HG03280 (cell line): ENCODE measurements at regions not wholly inside any gene's neighbourhood (a gene's known extent, or its start where the extent isn't known, plus 50 kb on each side); places are given as distances from the start of the nearest gene placed in this dataset.

Source experiments
- ATAC-seq: cut with Tn5 transposase; IDR thresholded peaks from one replicate; pipeline ENCODE4 v1.9.1; 2021; ENCODE audit warnings: mild to moderate bottlenecking, moderate library complexity; ENCODE audit not compliant: unreplicated experiment

GRCh38 chr3:67733269-67733950 lies 79.0 kb upstream of the SUCLG2 start:
- ATAC-seq, result no peak

DNA sequence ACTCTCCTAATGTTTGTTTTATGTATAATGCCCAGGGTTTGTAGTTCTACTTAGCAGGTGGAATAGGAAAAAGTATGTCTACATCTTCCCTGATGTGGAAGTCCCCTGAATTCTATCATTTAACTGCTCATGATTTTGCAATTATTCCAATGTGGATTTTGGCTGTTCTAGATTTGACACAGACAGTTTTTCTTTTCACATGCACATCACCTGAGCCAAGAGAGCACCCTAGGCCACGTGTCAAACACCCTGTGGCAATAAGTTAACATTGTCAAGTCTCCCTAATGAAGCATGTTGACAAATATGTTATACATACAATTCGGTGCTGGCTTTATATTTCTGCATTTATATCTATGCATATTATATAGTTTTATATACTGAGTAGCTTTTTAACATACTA lies 70.0 kb upstream of the SUCLG2 start:
- ATAC-seq, result no peak

GRCh38 chr3:67723863-67724262 lies 69.5 kb upstream of the SUCLG2 start:
- no peak for ATAC-seq

DNA sequence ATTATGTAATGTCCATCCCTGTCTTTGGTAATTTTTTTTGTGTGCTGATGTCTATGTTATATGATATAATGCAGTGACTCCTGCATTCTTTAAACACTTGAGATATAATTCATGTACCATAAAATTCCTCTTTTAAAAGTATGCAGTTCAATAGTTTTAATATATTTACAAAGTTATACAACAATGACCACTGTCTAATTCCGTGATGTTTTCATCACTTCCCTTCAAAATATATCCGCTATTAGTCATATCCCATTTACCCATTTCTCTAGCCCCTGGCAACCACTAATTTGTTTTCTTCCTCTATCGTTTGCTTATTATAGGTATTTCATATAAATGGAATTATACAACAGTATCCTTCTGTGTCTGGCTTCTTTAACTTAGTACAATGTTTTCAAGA lies 64.9 kb upstream of the SUCLG2 start:
- ATAC-seq, result no peak

DNA sequence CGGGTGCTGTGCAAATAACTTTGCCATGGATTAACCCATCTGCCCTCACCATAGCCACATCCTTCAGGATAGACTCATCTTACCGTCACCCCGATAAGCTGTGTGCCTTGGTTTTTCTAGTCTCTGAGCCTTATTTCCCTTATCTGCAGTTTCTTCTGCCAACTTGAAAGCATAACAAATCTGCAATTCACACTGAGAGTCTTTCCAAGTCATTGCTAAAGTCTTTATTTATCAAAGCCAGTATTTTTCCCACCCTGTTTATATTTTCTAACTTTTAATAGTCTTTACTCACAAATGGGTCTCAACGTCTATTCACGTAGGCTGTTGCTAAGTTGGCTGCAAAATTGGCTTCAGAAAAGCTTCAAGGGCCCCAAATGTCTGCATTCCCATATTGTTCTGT lies 61.6 kb upstream of the SUCLG2 start:
- ATAC-seq, result no peak

GRCh38 chr3:67713764-67714469 lies 59.5 kb upstream of the SUCLG2 start:
- no peak for ATAC-seq

DNA sequence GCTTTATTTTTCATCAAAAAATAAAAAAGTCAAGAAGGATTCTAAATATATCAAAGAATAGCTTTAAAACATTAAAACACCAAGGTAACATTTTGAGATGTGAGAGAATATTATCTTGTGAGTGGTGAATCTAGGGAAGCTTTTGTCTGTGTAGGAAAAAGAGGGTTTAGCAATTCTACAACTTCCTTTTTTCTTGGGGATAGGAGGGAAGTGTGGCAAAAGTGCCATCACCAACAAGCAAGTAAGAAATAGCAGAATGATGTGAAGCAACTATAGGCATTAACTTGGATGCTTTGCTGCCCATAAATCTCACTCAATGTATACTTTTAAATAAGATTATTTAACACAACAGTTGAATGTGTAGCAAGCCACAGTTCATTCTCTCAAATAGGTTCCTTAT lies 57.8 kb upstream of the SUCLG2 start:
- ATAC-seq, result no peak

GRCh38 chr3:67710396-67710795 lies 56.0 kb upstream of the SUCLG2 start:
- no peak for ATAC-seq

DNA sequence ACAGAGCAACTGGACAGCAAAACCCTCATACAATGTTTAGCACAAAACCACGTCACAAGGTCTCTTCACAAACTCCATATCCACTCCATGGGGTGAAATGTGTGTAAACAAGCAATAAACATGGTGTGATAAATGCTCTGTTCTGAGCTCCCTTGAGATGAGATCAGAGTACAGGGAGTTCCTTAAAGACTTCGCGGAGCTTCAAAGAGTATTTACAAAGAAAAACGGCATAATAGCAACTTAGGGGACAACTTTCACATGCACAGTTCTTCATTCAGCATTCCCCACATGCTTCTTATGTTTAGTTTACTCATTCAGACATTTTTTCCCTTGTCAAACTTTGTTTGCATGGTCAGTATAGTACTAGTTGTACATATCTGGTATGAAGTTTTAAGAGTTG lies 52.5 kb upstream of the SUCLG2 start:
- no peak for ATAC-seq

DNA sequence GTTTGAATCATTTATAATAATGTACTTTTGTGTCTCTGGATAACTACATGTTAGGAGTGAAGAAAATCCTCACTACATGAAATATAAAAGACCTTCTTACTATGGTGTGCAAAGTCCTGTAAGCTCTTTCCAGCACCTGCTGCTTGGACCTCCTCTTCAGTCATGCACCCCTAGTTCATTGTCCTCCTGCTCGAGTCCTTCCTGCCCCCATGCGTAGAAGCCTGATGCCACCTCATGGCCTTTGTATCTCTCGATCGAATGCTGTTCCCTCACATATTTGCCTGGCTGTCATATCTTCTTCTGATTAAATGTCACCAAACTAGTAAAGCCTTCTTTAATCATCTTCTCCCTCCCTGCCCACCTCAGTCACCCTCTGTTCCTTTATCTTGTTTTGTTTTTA lies 49.9 kb upstream of the SUCLG2 start:
- no peak for ATAC-seq
